ENCODE measurements at regions not wholly inside any gene's neighbourhood (a gene's known extent, or its start where the extent isn't known, plus 50 kb on each side); places are given as distances from the start of the nearest gene placed in this dataset.

GRCh38 chr2:149991576-149991975 is 404.0 kb upstream of the MMADHC start:
- H3K36me3 Mint-ChIP-seq = no peaks in the 10 kb centered on the region
- no peaks in the 10 kb centered on the region for H3K27me3 Mint-ChIP-seq
- no peak overlapping the region for H3K27ac Mint-ChIP-seq
- no peak for DNase-seq
- peaks cover under 1 to 3% of the 10 kb centered on the region in 2 donors for H3K9me3 Mint-ChIP-seq
- H3K4me3 Mint-ChIP-seq = no peak overlapping the region
- no peak for ATAC-seq (replicated peaks)
- H3K4me1 Mint-ChIP-seq = no peaks in the 10 kb centered on the region

DNA sequence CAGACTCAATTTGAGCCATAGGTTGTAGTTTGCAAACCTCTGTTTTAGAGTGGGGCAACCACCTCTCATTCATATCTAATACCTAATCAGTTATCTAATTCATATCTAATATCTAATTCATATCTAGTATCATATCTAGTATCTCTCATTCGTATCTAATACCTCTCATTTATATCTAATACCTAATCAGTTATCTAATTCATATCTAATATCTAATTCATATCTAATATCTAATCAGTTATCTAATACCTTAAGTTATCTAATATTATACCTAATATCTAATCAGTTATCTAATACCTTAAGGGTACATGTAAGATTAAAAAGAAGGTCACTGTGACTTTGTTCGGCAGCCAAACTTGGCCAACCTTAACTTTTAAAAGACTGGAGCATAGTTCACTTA is 403.4 kb upstream of the MMADHC start:
- no peaks in the 10 kb centered on the region for H3K36me3 Mint-ChIP-seq
- no peak overlapping the region for H3K27ac Mint-ChIP-seq
- ATAC-seq (replicated peaks) = no peak

GRCh38 chr2:149989447-149990063 is 402.0 kb upstream of the MMADHC start:
- no peak overlapping the region for H3K4me3 Mint-ChIP-seq
- H3K9me3 Mint-ChIP-seq = no peaks in the 10 kb centered on the region
- no peak overlapping the region for H3K27ac Mint-ChIP-seq
- no peaks in the 10 kb centered on the region for H3K4me1 Mint-ChIP-seq
- ATAC-seq (replicated peaks) = no peak
- H3K27me3 Mint-ChIP-seq = no peaks in the 10 kb centered on the region
- no peak for DNase-seq
- H3K36me3 Mint-ChIP-seq = no peaks in the 10 kb centered on the region

More for the DNA sequence above, 403.4 kb upstream of the MMADHC start:
- no peaks in the 10 kb centered on the region for H3K27me3 Mint-ChIP-seq
- no peaks in the 10 kb centered on the region for H3K4me1 Mint-ChIP-seq
- H3K4me3 Mint-ChIP-seq = no peak overlapping the region
- H3K9me3 Mint-ChIP-seq = peaks cover 0 to 3% of the 10 kb centered on the region in 2 donors
- no peak for DNase-seq

DNA sequence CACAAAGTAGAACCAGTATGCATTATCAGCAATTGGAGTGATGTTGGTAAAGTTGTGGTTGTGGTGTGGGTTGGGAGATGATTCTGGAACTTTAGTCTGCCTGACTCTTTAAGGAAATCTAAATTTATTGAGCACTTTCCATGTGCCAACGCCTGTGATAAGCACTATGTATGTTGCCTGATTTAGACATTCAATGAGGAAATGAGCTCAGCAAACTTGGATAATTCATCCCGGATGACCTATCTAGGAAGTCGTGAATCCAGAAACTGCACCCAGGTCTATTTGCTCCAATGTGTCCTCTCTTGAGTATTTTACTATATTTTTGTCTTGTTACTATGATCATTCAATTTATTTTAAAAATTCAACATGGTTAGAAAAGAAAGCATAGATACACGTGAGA is 400.8 kb upstream of the MMADHC start:
- DNase-seq (no peak), ATAC-seq (replicated peaks) (no peak)
- H3K4me1 Mint-ChIP-seq = no peaks in the 10 kb centered on the region
- no peak overlapping the region for H3K4me3 Mint-ChIP-seq
- no peak overlapping the region for H3K27ac Mint-ChIP-seq
- H3K27me3 Mint-ChIP-seq = no peaks in the 10 kb centered on the region
- no peaks in the 10 kb centered on the region for H3K36me3 Mint-ChIP-seq
- H3K9me3 Mint-ChIP-seq = peaks cover 0 to under 1% of the 10 kb centered on the region in 2 donors

DNA sequence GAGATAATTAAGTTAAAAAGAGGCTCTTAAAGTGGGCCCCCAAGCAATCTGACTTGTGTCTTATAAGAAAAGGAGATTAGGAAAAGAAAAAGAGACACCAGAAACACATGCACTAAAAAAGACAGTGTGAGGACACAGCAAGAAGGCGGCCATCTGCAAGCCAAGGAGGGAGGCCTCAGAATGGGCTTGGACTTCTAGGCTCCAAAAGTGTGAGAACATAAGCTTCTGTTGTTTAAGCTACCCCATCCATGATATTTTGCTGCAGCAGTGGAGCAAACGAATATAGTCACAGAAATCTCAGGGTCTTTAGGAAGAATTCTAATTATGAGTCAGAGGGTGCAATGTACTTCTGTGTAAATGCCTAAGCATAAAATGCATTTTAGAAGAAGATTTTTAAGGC is 399.3 kb upstream of the MMADHC start:
- Mint-ChIP-seq H3K4me3 (no peak overlapping the region), H3K9me3 (peaks cover 0 to 3% of the 10 kb centered on the region in 2 donors), H3K27me3 (no peaks in the 10 kb centered on the region), H3K36me3 (no peaks in the 10 kb centered on the region), H3K4me1 (no peaks in the 10 kb centered on the region), H3K27ac (no peak overlapping the region)
- DNase-seq (no peak), ATAC-seq (replicated peaks) (no peak)

DNA sequence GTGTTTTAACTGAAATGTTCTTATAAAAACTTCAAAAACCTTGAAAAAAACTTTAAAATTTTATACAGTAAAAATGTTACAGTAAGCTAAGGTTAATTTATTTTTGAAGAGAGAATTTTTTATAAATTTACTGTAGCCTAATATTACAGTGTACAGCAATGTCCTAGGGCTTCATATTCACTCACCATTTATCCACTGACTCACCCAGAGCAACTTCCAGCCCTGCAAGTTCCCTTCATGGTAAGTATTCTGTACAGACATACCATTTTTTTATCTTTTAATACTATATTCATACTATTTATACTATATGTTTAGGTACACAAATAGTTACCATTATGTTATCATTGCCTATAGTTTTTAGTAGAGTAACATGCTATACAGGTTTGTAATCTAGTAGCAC is 396.7 kb upstream of the MMADHC start:
- no peaks in the 10 kb centered on the region for H3K27me3 Mint-ChIP-seq
- H3K4me3 Mint-ChIP-seq = no peak overlapping the region
- no peak for ATAC-seq (replicated peaks)
- no peak for DNase-seq
- H3K36me3 Mint-ChIP-seq = no peaks in the 10 kb centered on the region
- H3K27ac Mint-ChIP-seq = no peak overlapping the region
- H3K9me3 Mint-ChIP-seq = peaks cover 0 to 3% of the 10 kb centered on the region in 2 donors
- H3K4me1 Mint-ChIP-seq = no peaks in the 10 kb centered on the region

DNA sequence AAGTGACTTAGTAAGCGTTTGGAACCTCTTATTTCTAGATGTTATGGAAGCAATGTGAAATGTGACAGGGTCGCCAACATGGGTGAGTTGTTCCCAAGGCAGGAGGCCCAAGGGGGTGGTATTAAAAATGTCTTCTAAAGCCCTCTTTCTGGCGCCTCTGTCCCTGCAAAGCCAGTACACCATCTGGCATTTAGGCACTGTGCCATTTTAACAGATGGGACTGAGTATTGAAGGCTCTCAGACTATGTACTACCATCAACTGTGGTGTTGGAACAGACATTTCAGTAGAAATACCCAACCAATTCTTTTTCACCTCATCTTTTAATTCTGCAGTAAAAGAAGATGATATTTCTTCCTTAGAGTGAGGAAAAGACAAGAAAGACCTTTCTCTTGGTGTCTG is 384.5 kb upstream of the MMADHC start:
- no peak for ATAC-seq (replicated peaks)
- Mint-ChIP-seq H3K27ac (no peak overlapping the region), H3K9me3 (peaks cover 9 to 10% of the 10 kb centered on the region in 2 donors), H3K36me3 (no peaks in the 10 kb centered on the region), H3K27me3 (no peaks in the 10 kb centered on the region), H3K4me3 (no peak overlapping the region), H3K4me1 (no peaks in the 10 kb centered on the region)
- DNase-seq = no peak

- Mint-ChIP-seq H3K4me1 (no peaks in the 10 kb centered on the region), H3K4me3 (no peak overlapping the region), H3K9me3 (peaks cover 1 to 10% of the 10 kb centered on the region in 2 donors), H3K27ac (no peak overlapping the region), H3K36me3 (no peaks in the 10 kb centered on the region), H3K27me3 (no peaks in the 10 kb centered on the region)
- ATAC-seq (replicated peaks) (no peak), DNase-seq (no peak)
Observed at GRCh38 chr2:149954981-149955600, 367.5 kb upstream of the MMADHC start.

- no peak overlapping the region for H3K27ac Mint-ChIP-seq
- H3K4me3 Mint-ChIP-seq = no peak overlapping the region
Observed at GRCh38 chr2:149953627-149954026, 366.1 kb upstream of the MMADHC start.

GRCh38 chr2:149931486-149931885 is 343.9 kb upstream of the MMADHC start:
- no peak overlapping the region for H3K27ac Mint-ChIP-seq
- H3K4me1 Mint-ChIP-seq = no peaks in the 10 kb centered on the region
- ATAC-seq (replicated peaks) = no peak
- no peak for DNase-seq
- H3K9me3 Mint-ChIP-seq = peaks cover 1 to 3% of the 10 kb centered on the region in 2 donors
- H3K27me3 Mint-ChIP-seq = no peaks in the 10 kb centered on the region
- H3K36me3 Mint-ChIP-seq = no peaks in the 10 kb centered on the region
- H3K4me3 Mint-ChIP-seq = no peak overlapping the region

More at GRCh38 chr2:149953627-149954026, 366.1 kb upstream of the MMADHC start:
- no peak for ATAC-seq (replicated peaks)
- H3K9me3 Mint-ChIP-seq = peaks cover 0 to 7% of the 10 kb centered on the region in 2 donors
- no peak for DNase-seq
- H3K36me3 Mint-ChIP-seq = no peaks in the 10 kb centered on the region
- no peaks in the 10 kb centered on the region for H3K4me1 Mint-ChIP-seq
- H3K27me3 Mint-ChIP-seq = no peaks in the 10 kb centered on the region

DNA sequence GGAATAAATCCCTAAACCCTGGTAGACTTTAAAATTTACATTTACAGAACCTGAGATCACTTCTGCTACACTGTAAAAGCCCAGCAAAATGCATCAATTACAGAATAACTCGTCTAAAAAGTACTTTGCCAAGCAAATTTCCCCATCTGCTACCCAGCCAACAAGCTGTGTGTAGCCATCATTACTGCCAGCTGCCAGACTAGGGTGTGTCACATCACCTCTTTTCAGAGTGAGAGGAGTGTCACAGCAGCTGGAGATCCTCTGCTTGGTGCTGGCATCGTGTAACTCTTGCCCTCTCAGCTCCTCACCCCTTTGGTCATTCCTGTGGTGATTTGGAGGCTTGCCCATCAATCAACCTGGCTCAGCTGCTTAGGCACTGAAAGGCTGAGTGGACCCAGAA is 340.4 kb upstream of the MMADHC start:
- Mint-ChIP-seq H3K27ac (no peak overlapping the region), H3K36me3 (no peaks in the 10 kb centered on the region), H3K4me1 (no peaks in the 10 kb centered on the region), H3K4me3 (no peak overlapping the region), H3K27me3 (no peaks in the 10 kb centered on the region), H3K9me3 (peaks cover 1 to 3% of the 10 kb centered on the region in 2 donors)
- no peak for DNase-seq
- no peak for ATAC-seq (replicated peaks)

- DNase-seq = no peak
- Mint-ChIP-seq H3K36me3 (no peaks in the 10 kb centered on the region), H3K4me3 (no peak overlapping the region), H3K27me3 (no peaks in the 10 kb centered on the region), H3K27ac (no peak overlapping the region), H3K4me1 (no peaks in the 10 kb centered on the region), H3K9me3 (peaks cover 3% of the 10 kb centered on the region in 2 donors)
- ATAC-seq (replicated peaks) = no peak
Observed at GRCh38 chr2:149926149-149926548, 338.6 kb upstream of the MMADHC start.

DNA sequence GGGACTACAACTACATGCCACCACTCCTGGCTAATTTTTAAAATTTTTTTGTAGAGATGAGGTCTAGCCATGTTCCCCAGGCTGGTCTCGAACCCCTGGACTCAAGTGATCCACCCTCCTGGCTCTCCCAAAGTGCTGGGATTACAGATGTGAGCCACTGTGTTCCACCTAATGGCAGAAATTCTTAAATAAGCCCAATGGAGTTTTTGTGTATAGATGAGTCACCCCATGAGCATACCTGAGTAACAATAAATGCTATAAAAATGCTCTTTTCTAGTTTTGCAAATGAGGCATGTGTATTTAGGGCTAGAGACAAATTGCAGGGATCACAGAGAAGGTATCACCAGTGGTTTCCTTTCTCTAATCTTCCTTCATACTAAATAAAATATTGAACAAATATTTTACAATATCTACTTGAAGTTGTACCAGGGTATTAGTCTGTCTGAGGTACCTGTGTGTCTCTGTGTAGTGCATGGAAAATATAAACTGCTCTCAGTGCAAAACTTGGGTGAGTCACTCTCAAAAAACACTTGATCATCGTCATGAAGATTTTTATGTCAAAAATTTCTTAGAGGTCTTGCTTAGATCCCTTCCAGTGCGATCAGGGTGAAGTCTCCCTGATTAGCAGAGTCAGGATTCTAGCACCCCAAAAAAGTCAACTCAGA is 337.1 kb upstream of the MMADHC start:
- H3K36me3 Mint-ChIP-seq = no peaks in the 10 kb centered on the region
- H3K27ac Mint-ChIP-seq = no peak overlapping the region
- no peak for ATAC-seq (replicated peaks)
- H3K4me1 Mint-ChIP-seq = no peaks in the 10 kb centered on the region
- H3K27me3 Mint-ChIP-seq = no peaks in the 10 kb centered on the region
- H3K4me3 Mint-ChIP-seq = no peak overlapping the region
- H3K9me3 Mint-ChIP-seq = peaks cover 5 to 7% of the 10 kb centered on the region in 2 donors
- DNase-seq = no peak

GRCh38 chr2:149924028-149924427 is 336.5 kb upstream of the MMADHC start:
- ATAC-seq (replicated peaks) = no peak
- no peaks in the 10 kb centered on the region for H3K36me3 Mint-ChIP-seq
- H3K27ac Mint-ChIP-seq = no peak overlapping the region
- no peak overlapping the region for H3K4me3 Mint-ChIP-seq
- peaks cover 6 to 8% of the 10 kb centered on the region in 2 donors for H3K9me3 Mint-ChIP-seq
- DNase-seq = no peak
- no peaks in the 10 kb centered on the region for H3K4me1 Mint-ChIP-seq
- H3K27me3 Mint-ChIP-seq = no peaks in the 10 kb centered on the region

Measured in stimulated activated naive B cell treated with anti-CD40 and anti-IgM and Interleukin-4, amounts not matched to agents 10 μg/mL and 1 μg/mL and 100 μg/mL, for 72 hours (primary cell).